SJSA1 (cell line): ENCODE measurements at regions not wholly inside any gene's neighbourhood (a gene's known extent, or its start where the extent isn't known, plus 50 kb on each side); places are given as distances from the start of the nearest gene placed in this dataset.
A peak's percentile ranks its signal among the peaks of the same experiment; 100 is the strongest.

Experiments used
- DNase-seq, 2 experiments: peaks; one replicate each; pipeline ENCODE4 v3.0.0-alpha.2; 2015 to 2020; ENCODE audit warnings: low spot score in 2 of 2, low read depth in 1 of 2
- H3K27ac ChIP-seq: fragments of 250-450 bp; sonication (Bioruptor Pico); 2 replicates; pipeline ENCODE4 v1.5.1; 2020; ENCODE audit warnings: mild to moderate bottlenecking, moderate library complexity
- H3K27me3 ChIP-seq: fragments of 250-450 bp; sonication (Bioruptor Pico); replicated peaks from 2 replicates; pipeline ENCODE4 v1.5.1; 2020; ENCODE audit warnings: mild to moderate bottlenecking, moderate library complexity
- H3K36me3 ChIP-seq: fragments of 250-450 bp; sonication (Bioruptor Pico); 2 replicates; pipeline ENCODE4 v1.5.1; 2020; ENCODE audit warnings: mild to moderate bottlenecking
- H3K4me1 ChIP-seq: fragments of 250-450 bp; sonication (Bioruptor Pico); replicated peaks from 2 replicates; pipeline ENCODE4 v1.6.1; 2021; ENCODE audit warnings: mild to moderate bottlenecking
- H3K4me3 ChIP-seq: fragments of 250-450 bp; sonication (Bioruptor Pico); 2 replicates; pipeline ENCODE4 v1.5.1; 2020; ENCODE audit warnings: mild to moderate bottlenecking
- H3K9me3 ChIP-seq: fragments of 250-450 bp; sonication (Bioruptor Pico); replicated peaks from 2 replicates; pipeline ENCODE4 v1.5.1; 2020; ENCODE audit warnings: mild to moderate bottlenecking

GRCh38 chr10:98332623-98333269 lies 64.8 kb upstream of the LOXL4 start:
- Histone ChIP-seq H3K9me3 (no peaks in the 10 kb centered on the region), H3K36me3 (no peaks in the 10 kb centered on the region), H3K27ac (no peak overlapping the region), H3K4me1 (peaks cover 11% of the 10 kb centered on the region), H3K4me3 (no peak overlapping the region), H3K27me3 (0 out of 2 replicates have a peak, but pooled peaks cover 8% of the 10 kb centered on the region)
- DNase-seq = peak in 1 of 2 experiments; percentile 37

DNA sequence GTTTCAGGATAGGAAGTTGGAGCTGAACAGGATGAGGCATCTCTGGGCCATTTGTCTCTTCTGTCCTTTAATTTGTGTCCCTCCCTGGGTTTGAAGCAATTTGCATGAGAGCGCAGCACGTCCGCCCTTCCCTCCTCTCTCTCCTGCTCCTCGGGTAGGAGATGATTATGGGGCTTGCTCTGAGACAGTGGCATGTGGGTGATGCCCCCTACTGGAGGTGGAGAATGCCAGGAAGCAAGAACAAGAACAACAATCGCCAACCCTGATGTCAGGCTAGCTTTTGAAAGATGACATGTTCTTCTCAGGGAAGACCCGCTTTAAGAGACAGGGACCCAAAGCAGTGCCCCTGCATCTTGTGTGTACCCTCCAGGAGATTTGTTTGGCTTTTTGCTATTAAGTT lies 63.9 kb upstream of the LOXL4 start:
- DNase-seq = no peak
- 0 out of 2 replicates have a peak, but pooled peaks cover under 1% of the 10 kb centered on the region for H3K27me3 ChIP-seq
- H3K4me1 ChIP-seq = peaks cover 11% of the 10 kb centered on the region
- no peaks in the 10 kb centered on the region for H3K9me3 ChIP-seq
- H3K27ac ChIP-seq = no peak overlapping the region
- H3K4me3 ChIP-seq = no peak overlapping the region
- no peaks in the 10 kb centered on the region for H3K36me3 ChIP-seq

DNA sequence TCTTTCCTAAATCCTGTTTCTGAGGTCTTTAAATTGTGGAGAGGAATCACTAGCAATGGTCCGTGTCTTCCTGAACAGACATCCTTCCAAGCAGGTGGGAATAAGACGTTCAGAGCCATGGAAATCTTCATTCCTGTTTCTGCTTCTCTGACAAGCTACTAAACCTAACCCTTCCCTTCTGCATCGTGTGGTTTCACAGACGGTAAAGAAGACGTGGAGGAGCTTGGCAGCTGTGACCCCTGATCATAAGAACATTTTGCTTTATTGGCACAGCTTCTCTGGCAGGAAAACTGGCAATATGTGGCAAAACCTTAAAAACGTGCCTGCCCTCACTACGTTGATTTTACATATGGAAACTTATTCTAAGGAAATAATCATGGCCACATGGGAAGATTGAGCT lies 63.0 kb upstream of the LOXL4 start:
- H3K4me3 ChIP-seq = no peak overlapping the region
- H3K27me3 ChIP-seq = no peaks in the 10 kb centered on the region
- H3K4me1 ChIP-seq = peaks cover 11% of the 10 kb centered on the region

DNA sequence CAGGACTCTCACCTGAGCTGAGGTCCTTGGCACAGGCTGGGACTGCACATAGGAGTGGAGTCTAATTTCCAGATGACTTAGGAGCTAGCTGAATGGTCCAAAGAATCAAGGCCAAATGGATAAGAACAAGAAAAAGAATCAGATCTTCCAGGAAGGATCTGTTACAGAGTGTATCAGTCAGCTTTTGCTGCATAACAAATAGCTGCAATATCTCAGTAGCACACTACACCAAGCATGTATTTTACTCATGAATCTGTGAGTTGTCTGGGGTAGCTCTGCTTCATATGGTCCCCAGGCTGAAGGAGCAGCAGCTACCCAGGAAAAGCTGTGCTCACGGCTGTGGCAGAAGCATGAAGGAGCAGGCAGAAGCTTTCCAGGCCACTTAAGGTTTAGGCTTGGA lies 60.6 kb upstream of the LOXL4 start:
- Histone ChIP-seq H3K9me3 (no peaks in the 10 kb centered on the region), H3K4me1 (peaks cover 14% of the 10 kb centered on the region), H3K27ac (no peak overlapping the region), H3K4me3 (no peak overlapping the region), H3K36me3 (no peaks in the 10 kb centered on the region), H3K27me3 (no peaks in the 10 kb centered on the region)
- no peak for DNase-seq

More for the DNA sequence above, 63.0 kb upstream of the LOXL4 start:
- no peak for DNase-seq
- no peak overlapping the region for H3K27ac ChIP-seq
- H3K9me3 ChIP-seq = no peaks in the 10 kb centered on the region
- no peaks in the 10 kb centered on the region for H3K36me3 ChIP-seq

DNA sequence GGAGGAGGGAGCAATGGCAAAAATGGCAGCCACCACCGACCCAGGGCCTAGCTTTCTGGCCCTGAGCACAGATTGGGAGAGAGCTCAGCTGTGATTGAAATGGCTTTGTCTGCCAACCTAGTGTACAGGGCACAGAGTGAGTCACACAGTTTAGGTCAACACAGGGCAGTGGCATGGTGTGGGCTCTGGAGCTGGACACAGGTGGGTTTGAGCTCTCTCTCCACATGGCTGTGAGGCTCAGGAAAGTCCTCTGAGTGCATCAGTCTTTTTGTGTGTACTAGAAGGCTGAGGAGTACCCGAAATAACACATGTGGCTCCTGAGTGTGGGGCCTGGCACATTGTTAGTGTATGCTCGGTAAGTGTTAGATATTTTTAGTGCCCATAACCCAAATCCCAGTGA lies 60.2 kb upstream of the LOXL4 start:
- DNase-seq = no peak
- no peak overlapping the region for H3K4me3 ChIP-seq
- peaks cover 15% of the 10 kb centered on the region for H3K4me1 ChIP-seq
- no peak overlapping the region for H3K27ac ChIP-seq
- no peaks in the 10 kb centered on the region for H3K36me3 ChIP-seq
- no peaks in the 10 kb centered on the region for H3K9me3 ChIP-seq
- no peaks in the 10 kb centered on the region for H3K27me3 ChIP-seq

GRCh38 chr10:98326621-98327027 lies 58.6 kb upstream of the LOXL4 start:
- H3K36me3 ChIP-seq = no peaks in the 10 kb centered on the region
- no peak overlapping the region for H3K4me3 ChIP-seq
- H3K27me3 ChIP-seq = no peaks in the 10 kb centered on the region
- H3K9me3 ChIP-seq = no peaks in the 10 kb centered on the region
- no peak for DNase-seq
- peaks cover 14% of the 10 kb centered on the region for H3K4me1 ChIP-seq
- H3K27ac ChIP-seq = no peak overlapping the region

DNA sequence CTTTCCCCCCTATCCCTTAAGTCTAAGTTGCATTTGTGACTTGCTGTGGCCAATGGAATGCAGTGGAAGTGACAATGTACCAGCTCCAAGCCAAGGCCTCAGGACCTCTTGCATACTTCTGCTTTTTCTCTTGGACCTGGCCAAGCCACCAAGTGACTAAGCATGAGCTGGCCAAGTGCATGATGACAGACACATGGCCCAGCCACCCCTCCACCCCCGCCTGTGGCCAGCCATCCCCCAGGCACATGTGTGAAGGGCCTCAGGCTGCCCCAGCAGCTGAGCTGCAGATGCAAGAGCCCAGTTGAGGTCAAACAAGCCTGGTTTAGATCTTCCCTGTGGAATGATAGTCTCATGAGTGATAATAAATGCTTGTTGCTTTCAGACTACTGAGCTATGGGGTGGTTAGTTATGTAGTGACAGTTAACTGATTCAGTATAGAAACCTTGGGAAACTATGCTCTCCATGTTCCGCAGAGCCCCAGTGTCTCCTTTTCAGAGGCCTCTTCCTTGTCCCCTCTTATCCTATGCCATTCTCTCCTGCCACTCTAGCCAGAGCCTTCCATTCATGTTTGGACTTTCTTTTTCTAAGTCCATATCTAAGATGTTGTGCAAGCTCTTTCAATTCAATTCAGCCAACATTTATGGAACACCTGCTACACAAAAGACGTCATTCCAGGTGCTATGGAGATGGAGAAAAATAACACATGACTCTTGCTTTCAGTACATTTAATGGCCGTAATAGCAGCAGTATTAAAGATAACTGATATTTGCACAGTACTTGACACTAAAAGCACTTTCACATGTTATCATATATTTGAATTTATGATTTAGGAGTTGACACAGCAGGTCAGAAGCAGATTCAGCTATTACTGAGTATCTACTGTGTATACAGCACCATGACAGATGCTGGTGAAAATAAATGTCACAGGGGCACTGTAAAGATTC lies 55.5 kb upstream of the LOXL4 start:
- Histone ChIP-seq H3K4me3 (no peak overlapping the region), H3K27ac (no peak overlapping the region), H3K36me3 (no peaks in the 10 kb centered on the region), H3K4me1 (peaks cover 14% of the 10 kb centered on the region), H3K27me3 (no peaks in the 10 kb centered on the region), H3K9me3 (no peaks in the 10 kb centered on the region)
- DNase-seq = peak; percentile 67 to 87

- no peak for DNase-seq
- no peak overlapping the region for H3K27ac ChIP-seq
- peaks cover 22% of the 10 kb centered on the region for H3K4me1 ChIP-seq
- H3K27me3 ChIP-seq = no peaks in the 10 kb centered on the region
- H3K9me3 ChIP-seq = no peaks in the 10 kb centered on the region
- no peaks in the 10 kb centered on the region for H3K36me3 ChIP-seq
- no peak overlapping the region for H3K4me3 ChIP-seq
Observed at GRCh38 chr10:98321186-98321780, 53.3 kb upstream of the LOXL4 start.

DNA sequence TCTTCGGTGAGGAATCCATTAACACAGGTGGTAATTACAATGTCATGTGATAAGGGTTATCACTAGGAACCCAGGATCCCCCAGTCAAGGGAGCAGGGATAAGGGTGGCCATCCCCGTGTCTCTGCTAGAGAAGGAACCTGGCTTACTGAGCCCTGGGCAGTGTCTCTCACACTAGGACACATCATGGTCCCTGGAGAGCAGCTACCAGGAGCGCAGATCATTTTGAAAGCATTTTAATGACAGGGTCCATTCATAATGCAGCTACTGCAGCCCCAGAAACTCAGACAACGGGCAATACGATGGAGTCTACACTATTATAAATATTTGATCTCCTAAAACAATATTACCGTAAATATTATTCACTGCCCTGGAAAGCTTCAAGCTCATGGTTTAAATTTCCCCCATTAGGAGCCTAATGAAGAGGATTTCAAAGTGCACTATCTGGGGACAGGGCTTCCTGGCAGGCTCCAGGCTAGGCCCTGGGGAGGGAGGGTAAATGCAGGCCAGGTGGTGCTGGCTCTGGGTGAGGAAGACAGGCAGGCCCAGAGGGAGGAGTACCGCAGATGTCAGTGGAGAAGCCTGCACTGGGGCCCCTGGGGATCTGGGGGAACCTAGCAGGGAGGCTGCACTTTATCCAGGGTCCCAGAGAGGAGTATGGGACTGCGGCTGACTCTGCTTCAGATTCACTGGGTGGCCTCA lies 52.6 kb upstream of the LOXL4 start:
- H3K27ac ChIP-seq = no peak overlapping the region
- no peaks in the 10 kb centered on the region for H3K36me3 ChIP-seq
- peaks cover 23% of the 10 kb centered on the region for H3K4me1 ChIP-seq
- H3K9me3 ChIP-seq = no peaks in the 10 kb centered on the region
- no peak overlapping the region for H3K4me3 ChIP-seq
- DNase-seq = no peak
- H3K27me3 ChIP-seq = no peaks in the 10 kb centered on the region

- DNase-seq = no peak
- Histone ChIP-seq H3K4me1 (peaks cover 23% of the 10 kb centered on the region), H3K4me3 (no peak overlapping the region), H3K36me3 (no peaks in the 10 kb centered on the region), H3K9me3 (no peaks in the 10 kb centered on the region), H3K27me3 (no peaks in the 10 kb centered on the region), H3K27ac (no peak overlapping the region)
Observed at GRCh38 chr10:98318861-98319260, 50.9 kb upstream of the LOXL4 start.
